HEK293T (cell line): ENCODE measurements at regions not wholly inside any gene's neighbourhood (a gene's known extent, or its start where the extent isn't known, plus 50 kb on each side); places are given as distances from the start of the nearest gene placed in this dataset.

Experiments
- BHLHE40 ChIP-seq: fragments of 450-650 bp; IDR thresholded peaks from 2 replicates; pipeline ENCODE4 v1.6.1; 2016; ENCODE audit warnings: mild to moderate bottlenecking, moderate library complexity, borderline replicate concordance
- FOXM1 ChIP-seq: fragments of 450-650 bp; IDR thresholded peaks from 2 replicates; pipeline ENCODE4 v1.6.1; 2017; ENCODE audit warnings: mild to moderate bottlenecking, borderline replicate concordance
- SUZ12 ChIP-seq: fragments of 450-650 bp; IDR thresholded peaks from 2 replicates; pipeline ENCODE4 v1.6.1; 2016; ENCODE audit warnings: mild to moderate bottlenecking

- no peak for TF ChIP-seq BHLHE40
- no peak for TF ChIP-seq SUZ12
- no peak for TF ChIP-seq FOXM1
Measured at GRCh38 chr18:11224153-11224552, 74.8 kb upstream of the PIEZO2 start.
